PC-3 (cell line): ENCODE measurements at regions not wholly inside any gene's neighbourhood (a gene's known extent, or its start where the extent isn't known, plus 50 kb on each side); places are given as distances from the start of the nearest gene placed in this dataset.

Experiments
- ATAC-seq: fragments of 200-7000 bp; cut with Tn5 transposase; 2 replicates; pipeline ENCODE4 v1.9.1; 2020; ENCODE audit warnings: mild to moderate bottlenecking, moderate library complexity
- BruUV-seq: library from RNA; stranded (reverse); fragments of 400-500 nt; replicated peaks from 2 replicates; lab custom pipeline; 2021; lab: Mats Ljungman, UMichigan
- CTCF ChIA-PET: fragments of 300-600 bp; sonication (Branson Sonifier 250); formaldehyde crosslinking; loops from one replicate; lab custom pipeline; 2022; ENCODE audit warnings: antibody characterized with exemption; lab: Charles Lee
- POLR2A ChIA-PET: fragments of 300-600 bp; sonication (Branson Sonifier 250); formaldehyde crosslinking; loops from one replicate; lab custom pipeline; 2022; ENCODE audit warnings: antibody characterized with exemption; ENCODE audit not compliant: unreplicated experiment; lab: Charles Lee
- DNase-seq: peaks from one replicate; pipeline ENCODE4 v3.0.0-alpha.2; 2015
- H2AFZ ChIP-seq: fragments of 300-600 bp; sonication (generic); 2 replicates; pipeline ENCODE4 v1.6.0; 2016; ENCODE audit warnings: antibody characterized with exemption, low read length
- H3F3A ChIP-seq: fragments of 300-600 bp; sonication (generic); one replicate; pipeline ENCODE4 v1.6.0; 2017; ENCODE audit warnings: antibody characterized with exemption, low read length, control low read depth, mild to moderate bottlenecking; ENCODE audit not compliant: unreplicated experiment
- H3K27ac ChIP-seq: fragments of 300-600 bp; sonication (generic); 2 replicates; pipeline ENCODE4 v1.5.1; 2016; ENCODE audit warnings: mild to moderate bottlenecking, low read length
- H3K27me3 ChIP-seq: fragments of 300-600 bp; sonication (generic); 2 replicates; pipeline ENCODE4 v1.6.1; 2016; ENCODE audit warnings: low read length, mixed read lengths
- H3K36me3 ChIP-seq: fragments of 300-600 bp; sonication (generic); 2 replicates; pipeline ENCODE4 v1.6.1; 2016; ENCODE audit warnings: low read depth, mixed run types, low read length, mixed read lengths
- H3K4me1 ChIP-seq: fragments of 300-600 bp; sonication (generic); 2 replicates; pipeline ENCODE4 v1.5.1; 2016; ENCODE audit warnings: low read length; ENCODE audit not compliant: insufficient read depth
- H3K4me2 ChIP-seq: fragments of 300-600 bp; sonication (generic); 2 replicates; pipeline ENCODE4 v1.6.0; 2016; ENCODE audit warnings: low read length
- H3K4me3 ChIP-seq: fragments of 300-600 bp; sonication (generic); 2 replicates; pipeline ENCODE4 v1.5.1; 2016; ENCODE audit warnings: mild to moderate bottlenecking, low read length, mixed read lengths
- H3K79me2 ChIP-seq: fragments of 300-600 bp; sonication (generic); 2 replicates; pipeline ENCODE4 v1.6.1; 2017; ENCODE audit warnings: low read length, mixed read lengths
- H3K9ac ChIP-seq: fragments of 300-600 bp; sonication (generic); 2 replicates; pipeline ENCODE4 v1.6.0; 2016; ENCODE audit warnings: mild to moderate bottlenecking, low read length
- H3K9me2 ChIP-seq: fragments of 300-600 bp; sonication (generic); replicated peaks from 2 replicates; pipeline ENCODE4 v1.6.1; 2016; ENCODE audit warnings: mixed run types, low read length, mixed read lengths
- H3K9me3 ChIP-seq: fragments of 300-600 bp; sonication (generic); 2 replicates; pipeline ENCODE4 v1.6.1; 2016; ENCODE audit warnings: low read length, mixed read lengths
- H4K20me1 ChIP-seq: fragments of 300-600 bp; sonication (generic); 2 replicates; pipeline ENCODE4 v1.6.1; 2016; ENCODE audit warnings: low read length, mixed read lengths
- CTCF ChIP-seq: fragments of 300-600 bp; sonication (generic); conservative IDR thresholded peaks from 2 replicates; pipeline ENCODE4 v1.5.1; 2017; ENCODE audit warnings: antibody characterized with exemption, low read depth, mild to moderate bottlenecking, low read length
- EZH2 ChIP-seq: fragments of 300-600 bp; sonication (generic); IDR thresholded peaks from one replicate; pipeline ENCODE4 v1.6.1; 2017; ENCODE audit warnings: antibody characterized with exemption, mild to moderate bottlenecking, low read length; ENCODE audit not compliant: unreplicated experiment
- EZH2phosphoT487 ChIP-seq: fragments of 300-600 bp; sonication (generic); IDR thresholded peaks from 2 replicates; pipeline ENCODE4 v1.6.1; 2018; ENCODE audit warnings: mild to moderate bottlenecking, antibody characterized with exemption, low read length, borderline replicate concordance
- intact Hi-C: fragments of 100-400 bp; cut with micrococcal nuclease; formaldehyde crosslinking; loops from 2 replicates; pipeline ENCODE4 v1.9.0; 2023

GRCh38 chr2:185044323-185044874 is 446.1 kb downstream of the ZNF804A start:
- H3K36me3 ChIP-seq = no peaks in the 10 kb centered on the region
- ChIA-PET POLR2A (no interaction called here), CTCF (no interaction called here)
- no peaks in the 10 kb centered on the region for H3K27me3 ChIP-seq
- BruUV-seq = no TSS peak
- intact Hi-C loops = no loop called here
- no peaks in the 10 kb centered on the region for H3K4me1 ChIP-seq
- H3K27ac ChIP-seq = no peak overlapping the region
- TF ChIP-seq EZH2phosphoT487 (no peak), EZH2 (no peak)
- no peak overlapping the region for H2AFZ ChIP-seq
- H3K79me2 ChIP-seq = no peaks in the 10 kb centered on the region
- H3K4me2 ChIP-seq = no peak overlapping the region
- H3F3A ChIP-seq = no peaks in the 10 kb centered on the region
- H3K9me2 ChIP-seq = no peaks in the 10 kb centered on the region
- no peak overlapping the region for H3K9ac ChIP-seq
- no peaks in the 10 kb centered on the region for H4K20me1 ChIP-seq
- ATAC-seq (no peak), DNase-seq (no peak)
- H3K9me3 ChIP-seq = peaks cover 12% of the 10 kb centered on the region; the same call in 1 of the 2 replicates
- H3K4me3 ChIP-seq = no peak overlapping the region

GRCh38 chr2:185050804-185051203 is 452.5 kb downstream of the ZNF804A start:
- Histone ChIP-seq H3K9ac (no peak overlapping the region), H3K4me3 (no peak overlapping the region), H3K4me2 (no peak overlapping the region), H3K9me2 (no peaks in the 10 kb centered on the region), H3F3A (no peaks in the 10 kb centered on the region), H3K36me3 (no peaks in the 10 kb centered on the region), H3K27ac (no peak overlapping the region), H3K79me2 (no peaks in the 10 kb centered on the region), H4K20me1 (no peaks in the 10 kb centered on the region), H3K27me3 (no peaks in the 10 kb centered on the region), H2AFZ (no peak overlapping the region), H3K9me3 (no peaks in the 10 kb centered on the region), H3K4me1 (no peaks in the 10 kb centered on the region)
- no TSS peak for BruUV-seq
- ChIA-PET CTCF (no interaction called here), POLR2A (no interaction called here)
- intact Hi-C loops = no loop called here
- ATAC-seq (no peak), DNase-seq (no peak)
- TF ChIP-seq EZH2phosphoT487 (no peak), EZH2 (no peak), CTCF (no peak)

DNA sequence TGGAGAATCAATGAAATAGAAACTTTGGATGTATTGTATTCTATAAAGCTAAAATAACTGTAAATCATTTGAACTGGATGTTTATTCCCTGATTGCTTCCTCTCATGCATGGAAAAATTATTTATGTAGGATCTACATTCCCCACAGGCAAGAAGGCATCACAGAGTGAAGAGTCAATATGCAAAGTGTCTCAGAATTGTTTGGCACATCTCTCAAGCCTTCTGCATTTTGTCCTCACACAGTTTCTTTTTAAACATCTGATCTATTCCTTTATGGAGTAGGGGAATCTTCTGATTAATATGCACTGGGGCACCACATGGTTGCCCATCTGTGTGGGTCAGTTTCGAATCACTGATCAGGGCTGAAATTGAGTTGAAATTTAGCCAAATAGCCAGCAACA is 465.4 kb downstream of the ZNF804A start:
- ATAC-seq (no peak), DNase-seq (no peak)
- H3K4me3 ChIP-seq = no peak overlapping the region
- H3K9me3 ChIP-seq = no peaks in the 10 kb centered on the region
- no peak overlapping the region for H3K9ac ChIP-seq
- intact Hi-C loops = no loop called here
- POLR2A ChIA-PET = no interaction called here
- CTCF ChIA-PET = no interaction called here
- H3K27me3 ChIP-seq = no peaks in the 10 kb centered on the region
- H3F3A ChIP-seq = no peaks in the 10 kb centered on the region
- no TSS peak for BruUV-seq
- no peak overlapping the region for H3K27ac ChIP-seq
- TF ChIP-seq CTCF = no peak
- TF ChIP-seq EZH2phosphoT487 = no peak
- TF ChIP-seq EZH2 = no peak
- H3K4me2 ChIP-seq = no peak overlapping the region
- H3K79me2 ChIP-seq = no peaks in the 10 kb centered on the region
- no peak overlapping the region for H2AFZ ChIP-seq
- H3K4me1 ChIP-seq = no peaks in the 10 kb centered on the region
- no peaks in the 10 kb centered on the region for H3K9me2 ChIP-seq
- H3K36me3 ChIP-seq = no peaks in the 10 kb centered on the region
- no peaks in the 10 kb centered on the region for H4K20me1 ChIP-seq
